ENCODE measurements at regions not wholly inside any gene's neighbourhood (a gene's known extent, or its start where the extent isn't known, plus 50 kb on each side); places are given as distances from the start of the nearest gene placed in this dataset.

- H3K27me3 ChIP-seq (ENCODE audit: insufficient read depth, low read length, poor library complexity) = no peaks in the 10 kb centered on the region
Measured at GRCh38 chr7:51517187-51517586, 200.6 kb upstream of the COBL start.

GRCh38 chr7:51501620-51502019, 185.0 kb upstream of the COBL start:
- no peak overlapping the region for H3K18ac ChIP-seq (ENCODE audit: low read length)
- no peak overlapping the region for H4K5ac ChIP-seq (ENCODE audit: low read length)
- no peak overlapping the region for H3K9ac ChIP-seq (ENCODE audit: low read length)
- no peak for DNase-seq
- H3K56ac ChIP-seq (ENCODE audit: low read length) = no peak overlapping the region
- H4K8ac ChIP-seq (ENCODE audit: low read depth, low read length) = no peak overlapping the region
- H3K23ac ChIP-seq (ENCODE audit: low read length) = no peak overlapping the region
- H3K4ac ChIP-seq (ENCODE audit: low read depth, low read length) = no peak overlapping the region
- no peaks in the 10 kb centered on the region for H3K4me1 ChIP-seq (ENCODE audit: control insufficient read depth, low read depth, low read length)
- no peak overlapping the region for H3K4me2 ChIP-seq (ENCODE audit: low read length)
- no peak overlapping the region for H3K4me3 ChIP-seq (ENCODE audit: low read length)
- no CpG with 5 or more reads among the region's 5 CpGs for WGBS (ENCODE audit: extremely low coverage, insufficient coverage, low lambda C conversion rate)
- no peaks in the 10 kb centered on the region for H3K27me3 ChIP-seq (ENCODE audit: insufficient read depth, low read length, poor library complexity)
- no peak overlapping the region for H2AK5ac ChIP-seq (ENCODE audit: low read length)
- H3K36me3 ChIP-seq (ENCODE audit: control insufficient read depth, insufficient read depth, low read length) = no peaks in the 10 kb centered on the region
- no peak overlapping the region for H2BK120ac ChIP-seq (ENCODE audit: low read depth, low read length)
- H2BK15ac ChIP-seq (replicated peaks; ENCODE audit: low read depth) = no peak overlapping the region
- no peaks in the 10 kb centered on the region for H3K79me2 ChIP-seq (ENCODE audit: control insufficient read depth, insufficient read depth, low read length)
- H3K79me1 ChIP-seq (ENCODE audit: low read length) = no peaks in the 10 kb centered on the region
- H3K27ac ChIP-seq (ENCODE audit: low read depth, low read length) = no peak overlapping the region
- H2BK5ac ChIP-seq (ENCODE audit: low read length) = no peak overlapping the region

More at GRCh38 chr7:51517187-51517586, 200.6 kb upstream of the COBL start:
- Histone ChIP-seq H3K4ac (ENCODE audit: low read depth, low read length) (no peak overlapping the region), H3K56ac (ENCODE audit: low read length) (no peak overlapping the region), H4K8ac (ENCODE audit: low read depth, low read length) (no peak overlapping the region), H3K9ac (ENCODE audit: low read length) (no peak overlapping the region), H2BK120ac (ENCODE audit: low read depth, low read length) (no peak overlapping the region), H2AK5ac (ENCODE audit: low read length) (no peak overlapping the region), H3K27ac (ENCODE audit: low read depth, low read length) (no peak overlapping the region), H3K36me3 (ENCODE audit: control insufficient read depth, insufficient read depth, low read length) (no peaks in the 10 kb centered on the region), H3K79me1 (ENCODE audit: low read length) (no peaks in the 10 kb centered on the region), H2BK15ac (replicated peaks; ENCODE audit: low read depth) (no peak overlapping the region), H3K4me3 (ENCODE audit: low read length) (no peak overlapping the region), H3K79me2 (ENCODE audit: control insufficient read depth, insufficient read depth, low read length) (no peaks in the 10 kb centered on the region), H4K5ac (ENCODE audit: low read length) (no peak overlapping the region), H3K18ac (ENCODE audit: low read length) (no peak overlapping the region), H3K4me2 (ENCODE audit: low read length) (no peak overlapping the region), H2BK5ac (ENCODE audit: low read length) (no peak overlapping the region), H3K4me1 (ENCODE audit: control insufficient read depth, low read depth, low read length) (peaks cover 5% of the 10 kb centered on the region), H3K23ac (ENCODE audit: low read length) (no peak overlapping the region)
- peak; percentile 59 for DNase-seq
- WGBS (ENCODE audit: extremely low coverage, insufficient coverage, low lambda C conversion rate) = no CpG with 5 or more reads among the region's 4 CpGs

DNA sequence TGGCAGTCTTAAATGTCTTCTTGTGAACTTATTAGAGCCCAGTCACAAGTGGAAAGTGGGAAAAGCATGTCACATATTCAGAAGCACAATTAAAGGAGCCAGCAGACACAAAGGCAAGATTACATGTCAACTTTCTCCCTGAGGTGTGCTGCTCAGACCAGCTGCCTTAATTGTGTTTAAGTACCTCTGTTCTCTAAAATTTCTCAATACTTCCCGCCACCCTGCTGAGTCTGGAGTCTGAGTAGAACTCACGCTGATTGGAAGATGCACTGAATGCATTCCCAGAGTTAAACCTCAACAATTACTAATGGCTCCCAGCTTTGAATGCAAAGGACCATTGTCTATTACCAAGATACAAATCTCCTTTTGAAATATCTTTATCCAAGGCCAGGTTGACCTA, 166.4 kb upstream of the COBL start:
- Histone ChIP-seq H3K27me3 (ENCODE audit: insufficient read depth, low read length, poor library complexity) (no peaks in the 10 kb centered on the region), H3K9ac (ENCODE audit: low read length) (no peak overlapping the region), H2AK5ac (ENCODE audit: low read length) (no peak overlapping the region), H3K4me3 (ENCODE audit: low read length) (no peak overlapping the region), H4K5ac (ENCODE audit: low read length) (no peak overlapping the region), H4K8ac (ENCODE audit: low read depth, low read length) (no peak overlapping the region), H3K4me1 (ENCODE audit: control insufficient read depth, low read depth, low read length) (no peaks in the 10 kb centered on the region), H2BK5ac (ENCODE audit: low read length) (no peak overlapping the region), H3K27ac (ENCODE audit: low read depth, low read length) (no peak overlapping the region), H3K36me3 (ENCODE audit: control insufficient read depth, insufficient read depth, low read length) (no peaks in the 10 kb centered on the region), H3K18ac (ENCODE audit: low read length) (no peak overlapping the region), H3K23ac (ENCODE audit: low read length) (no peak overlapping the region), H3K56ac (ENCODE audit: low read length) (no peak overlapping the region), H2BK15ac (replicated peaks; ENCODE audit: low read depth) (no peak overlapping the region), H3K79me1 (ENCODE audit: low read length) (no peaks in the 10 kb centered on the region), H2BK120ac (ENCODE audit: low read depth, low read length) (no peak overlapping the region), H3K4me2 (ENCODE audit: low read length) (no peak overlapping the region), H3K4ac (ENCODE audit: low read depth, low read length) (no peak overlapping the region), H3K79me2 (ENCODE audit: control insufficient read depth, insufficient read depth, low read length) (no peaks in the 10 kb centered on the region)
- peak; percentile 72 for DNase-seq
- no CpG with 5 or more reads among the region's 2 CpGs for WGBS (ENCODE audit: extremely low coverage, insufficient coverage, low lambda C conversion rate)

DNA sequence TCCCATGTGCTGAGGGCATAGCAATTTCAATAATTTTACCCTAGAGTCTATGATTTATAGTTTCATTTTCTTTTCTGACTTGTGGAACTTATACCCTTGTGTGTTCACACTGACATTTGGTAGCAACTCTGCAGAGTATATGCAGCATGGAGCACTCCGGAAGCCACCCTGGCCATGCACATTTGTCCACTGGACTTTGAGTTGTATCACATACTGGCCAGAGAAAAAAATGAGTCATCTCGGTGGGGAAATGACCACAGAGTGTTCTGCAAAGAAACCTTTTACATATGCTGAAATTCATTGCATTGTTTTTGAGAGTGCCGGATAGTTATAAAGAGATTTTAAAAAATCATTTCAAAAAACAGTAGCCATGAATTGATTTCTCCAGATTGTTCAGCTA, 164.8 kb upstream of the COBL start:
- no peak overlapping the region for H2AK5ac ChIP-seq (ENCODE audit: low read length)
- no peak overlapping the region for H2BK5ac ChIP-seq (ENCODE audit: low read length)
- H3K4me3 ChIP-seq (ENCODE audit: low read length) = no peak overlapping the region
- H4K8ac ChIP-seq (ENCODE audit: low read depth, low read length) = no peak overlapping the region
- H4K5ac ChIP-seq (ENCODE audit: low read length) = no peak overlapping the region
- no peaks in the 10 kb centered on the region for H3K36me3 ChIP-seq (ENCODE audit: control insufficient read depth, insufficient read depth, low read length)
- no peaks in the 10 kb centered on the region for H3K79me1 ChIP-seq (ENCODE audit: low read length)
- DNase-seq = no peak
- no peak overlapping the region for H3K23ac ChIP-seq (ENCODE audit: low read length)
- H3K4me2 ChIP-seq (ENCODE audit: low read length) = no peak overlapping the region
- no peaks in the 10 kb centered on the region for H3K79me2 ChIP-seq (ENCODE audit: control insufficient read depth, insufficient read depth, low read length)
- no peak overlapping the region for H2BK120ac ChIP-seq (ENCODE audit: low read depth, low read length)
- H3K27me3 ChIP-seq (ENCODE audit: insufficient read depth, low read length, poor library complexity) = no peaks in the 10 kb centered on the region
- H2BK15ac ChIP-seq (replicated peaks; ENCODE audit: low read depth) = no peak overlapping the region
- no peak overlapping the region for H3K27ac ChIP-seq (ENCODE audit: low read depth, low read length)
- H3K18ac ChIP-seq (ENCODE audit: low read length) = no peak overlapping the region
- H3K9ac ChIP-seq (ENCODE audit: low read length) = no peak overlapping the region
- WGBS (ENCODE audit: extremely low coverage, insufficient coverage, low lambda C conversion rate) = no CpG with 5 or more reads among the region's 3 CpGs
- H3K56ac ChIP-seq (ENCODE audit: low read length) = no peak overlapping the region
- no peaks in the 10 kb centered on the region for H3K4me1 ChIP-seq (ENCODE audit: control insufficient read depth, low read depth, low read length)
- no peak overlapping the region for H3K4ac ChIP-seq (ENCODE audit: low read depth, low read length)

GRCh38 chr7:51477819-51478218, 161.2 kb upstream of the COBL start:
- no peak overlapping the region for H2BK5ac ChIP-seq (ENCODE audit: low read length)
- no peak overlapping the region for H3K23ac ChIP-seq (ENCODE audit: low read length)
- no peaks in the 10 kb centered on the region for H3K79me2 ChIP-seq (ENCODE audit: control insufficient read depth, insufficient read depth, low read length)
- no peaks in the 10 kb centered on the region for H3K36me3 ChIP-seq (ENCODE audit: control insufficient read depth, insufficient read depth, low read length)
- H2BK120ac ChIP-seq (ENCODE audit: low read depth, low read length) = no peak overlapping the region
- no peaks in the 10 kb centered on the region for H3K4me1 ChIP-seq (ENCODE audit: control insufficient read depth, low read depth, low read length)
- H3K27ac ChIP-seq (ENCODE audit: low read depth, low read length) = no peak overlapping the region
- H3K27me3 ChIP-seq (ENCODE audit: insufficient read depth, low read length, poor library complexity) = no peaks in the 10 kb centered on the region
- no peak overlapping the region for H3K4me2 ChIP-seq (ENCODE audit: low read length)
- H3K4ac ChIP-seq (ENCODE audit: low read depth, low read length) = no peak overlapping the region
- H2BK15ac ChIP-seq (replicated peaks; ENCODE audit: low read depth) = no peak overlapping the region
- no peaks in the 10 kb centered on the region for H3K79me1 ChIP-seq (ENCODE audit: low read length)
- DNase-seq = no peak
- H3K4me3 ChIP-seq (ENCODE audit: low read length) = no peak overlapping the region
- no CpG with 5 or more reads among the region's 17 CpGs for WGBS (ENCODE audit: extremely low coverage, insufficient coverage, low lambda C conversion rate)
- no peak overlapping the region for H2AK5ac ChIP-seq (ENCODE audit: low read length)
- H3K56ac ChIP-seq (ENCODE audit: low read length) = no peak overlapping the region
- no peak overlapping the region for H3K18ac ChIP-seq (ENCODE audit: low read length)
- H4K5ac ChIP-seq (ENCODE audit: low read length) = no peak overlapping the region
- H3K9ac ChIP-seq (ENCODE audit: low read length) = no peak overlapping the region
- no peak overlapping the region for H4K8ac ChIP-seq (ENCODE audit: low read depth, low read length)

- no peak overlapping the region for H2BK15ac ChIP-seq (replicated peaks; ENCODE audit: low read depth)
- H3K9ac ChIP-seq (ENCODE audit: low read length) = no peak overlapping the region
- H4K5ac ChIP-seq (ENCODE audit: low read length) = no peak overlapping the region
- no peak overlapping the region for H3K27ac ChIP-seq (ENCODE audit: low read depth, low read length)
- H3K27me3 ChIP-seq (ENCODE audit: insufficient read depth, low read length, poor library complexity) = no peaks in the 10 kb centered on the region
- no peak overlapping the region for H3K4ac ChIP-seq (ENCODE audit: low read depth, low read length)
- no peaks in the 10 kb centered on the region for H3K36me3 ChIP-seq (ENCODE audit: control insufficient read depth, insufficient read depth, low read length)
- WGBS (ENCODE audit: extremely low coverage, insufficient coverage, low lambda C conversion rate) = 100% methylated on average over 5 of the region's 8 CpGs
- no peak overlapping the region for H3K23ac ChIP-seq (ENCODE audit: low read length)
- DNase-seq = no peak
- H3K4me2 ChIP-seq (ENCODE audit: low read length) = no peak overlapping the region
- no peaks in the 10 kb centered on the region for H3K4me1 ChIP-seq (ENCODE audit: control insufficient read depth, low read depth, low read length)
- no peak overlapping the region for H4K8ac ChIP-seq (ENCODE audit: low read depth, low read length)
- no peak overlapping the region for H2BK120ac ChIP-seq (ENCODE audit: low read depth, low read length)
- H3K56ac ChIP-seq (ENCODE audit: low read length) = no peak overlapping the region
- no peak overlapping the region for H2AK5ac ChIP-seq (ENCODE audit: low read length)
- H3K79me2 ChIP-seq (ENCODE audit: control insufficient read depth, insufficient read depth, low read length) = no peaks in the 10 kb centered on the region
- no peak overlapping the region for H3K18ac ChIP-seq (ENCODE audit: low read length)
- no peak overlapping the region for H2BK5ac ChIP-seq (ENCODE audit: low read length)
- no peak overlapping the region for H3K4me3 ChIP-seq (ENCODE audit: low read length)
- no peaks in the 10 kb centered on the region for H3K79me1 ChIP-seq (ENCODE audit: low read length)
Measured at GRCh38 chr7:51477323-51477722, 160.7 kb upstream of the COBL start.
